ENCODE measurements at regions not wholly inside any gene's neighbourhood (a gene's known extent, or its start where the extent isn't known, plus 50 kb on each side); places are given as distances from the start of the nearest gene placed in this dataset.

DNA sequence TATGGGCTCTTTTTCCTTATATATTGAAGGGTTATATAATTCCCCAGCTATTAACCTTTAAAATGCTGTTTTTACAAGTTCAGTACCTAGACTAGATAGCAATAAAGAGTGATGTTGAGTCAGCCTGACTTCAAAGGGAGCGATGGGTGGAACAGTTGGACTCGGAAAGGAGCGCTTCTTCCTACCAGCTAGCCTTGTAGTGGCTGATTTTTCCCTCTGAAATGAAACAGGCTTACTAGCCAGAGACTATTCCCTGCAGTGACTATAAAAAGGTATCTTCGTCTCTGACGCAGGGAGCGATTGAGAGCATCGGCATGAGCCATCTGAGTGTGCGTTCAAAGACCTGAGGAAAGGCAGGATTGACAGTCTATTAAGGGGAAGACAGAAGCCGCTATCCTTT, 66.0 kb upstream of the GRAMD1B start:
- no peak overlapping the region for H2AK5ac ChIP-seq (ENCODE audit: low read length)
- no peak overlapping the region for H3K4ac ChIP-seq (ENCODE audit: low read depth, low read length)
- peak in 1 of 2 donors; percentile 9 for DNase-seq
- no peak overlapping the region for H4K8ac ChIP-seq (ENCODE audit: low read depth, low read length)
- H2BK12ac ChIP-seq (ENCODE audit: low read length), result no peak overlapping the region
- H3K79me1 ChIP-seq (ENCODE audit: low read length), result no peaks in the 10 kb centered on the region
- no peak overlapping the region for H3K4me2 ChIP-seq (ENCODE audit: low read length)
- H2BK120ac ChIP-seq (ENCODE audit: insufficient read depth, low read length, poor library complexity), result no peak overlapping the region
- no peaks in the 10 kb centered on the region for H3K9me3 ChIP-seq (ENCODE audit: insufficient read depth, low read depth, low read length)
- no peaks in the 10 kb centered on the region for H3K4me1 ChIP-seq (ENCODE audit: control insufficient read depth in 1 of 2, insufficient read depth in 2 of 2, low read length in 2 of 2)
- H3K36me3 ChIP-seq (ENCODE audit: control insufficient read depth in 1 of 2, insufficient read depth in 2 of 2, low read length in 2 of 2), result no peaks in the 10 kb centered on the region
- no peak overlapping the region for H3K9ac ChIP-seq (ENCODE audit: low read length)
- no peaks in the 10 kb centered on the region for H3K79me2 ChIP-seq (ENCODE audit: control insufficient read depth, insufficient read depth, low read length, poor library complexity)
- no peak overlapping the region for H3K23ac ChIP-seq (ENCODE audit: low read length)
- H3K14ac ChIP-seq (ENCODE audit: low read length), result no peak overlapping the region
- no peak overlapping the region for H2AFZ ChIP-seq (ENCODE audit: insufficient read depth, low read length, poor library complexity)
- no peaks in the 10 kb centered on the region for H3K27me3 ChIP-seq (ENCODE audit: insufficient read depth, low read length)
- no peak overlapping the region for H3K27ac ChIP-seq (ENCODE audit: low read depth, low read length)
- no peak overlapping the region for H3K4me3 ChIP-seq (ENCODE audit: low read depth, low read length)
- no peak overlapping the region for H3K18ac ChIP-seq (ENCODE audit: low read length)
- H4K91ac ChIP-seq (ENCODE audit: low read depth, low read length), result no peak overlapping the region
- no CpG with 5 or more reads among the region's 9 CpGs for WGBS (ENCODE audit: extremely low coverage, insufficient coverage, insufficient read length)
- no peak overlapping the region for H4K12ac ChIP-seq (ENCODE audit: low read depth, low read length)
- no peak overlapping the region for H2BK5ac ChIP-seq (ENCODE audit: low read depth, low read length, poor library complexity)

GRCh38 chr11:123363556-123363955, 66.5 kb upstream of the GRAMD1B start:
- no peak overlapping the region for H2AK5ac ChIP-seq (ENCODE audit: low read length)
- no CpG with 5 or more reads among the region's 4 CpGs for WGBS (ENCODE audit: extremely low coverage, insufficient coverage, insufficient read length)
- H3K23ac ChIP-seq (ENCODE audit: low read length), result no peak overlapping the region
- no peak for DNase-seq
- no peak overlapping the region for H3K4me2 ChIP-seq (ENCODE audit: low read length)
- no peak overlapping the region for H2BK120ac ChIP-seq (ENCODE audit: insufficient read depth, low read length, poor library complexity)
- H3K79me2 ChIP-seq (ENCODE audit: control insufficient read depth, insufficient read depth, low read length, poor library complexity), result no peaks in the 10 kb centered on the region
- H2AFZ ChIP-seq (ENCODE audit: insufficient read depth, low read length, poor library complexity), result no peak overlapping the region
- no peak overlapping the region for H3K27ac ChIP-seq (ENCODE audit: low read depth, low read length)
- no peak overlapping the region for H2BK5ac ChIP-seq (ENCODE audit: low read depth, low read length, poor library complexity)
- H4K91ac ChIP-seq (ENCODE audit: low read depth, low read length), result no peak overlapping the region
- no peak overlapping the region for H4K8ac ChIP-seq (ENCODE audit: low read depth, low read length)
- no peak overlapping the region for H3K9ac ChIP-seq (ENCODE audit: low read length)
- H3K14ac ChIP-seq (ENCODE audit: low read length), result no peak overlapping the region
- H3K18ac ChIP-seq (ENCODE audit: low read length), result no peak overlapping the region
- H2BK12ac ChIP-seq (ENCODE audit: low read length), result no peak overlapping the region
- no peak overlapping the region for H4K12ac ChIP-seq (ENCODE audit: low read depth, low read length)
- no peak overlapping the region for H3K4ac ChIP-seq (ENCODE audit: low read depth, low read length)
- peaks cover 1 to 2% of the 10 kb centered on the region in 2 experiments for H3K4me1 ChIP-seq (ENCODE audit: control insufficient read depth in 1 of 2, insufficient read depth in 2 of 2, low read length in 2 of 2)
- H3K79me1 ChIP-seq (ENCODE audit: low read length), result no peaks in the 10 kb centered on the region
- no peaks in the 10 kb centered on the region for H3K9me3 ChIP-seq (ENCODE audit: insufficient read depth, low read depth, low read length)
- H3K36me3 ChIP-seq (ENCODE audit: control insufficient read depth in 1 of 2, insufficient read depth in 2 of 2, low read length in 2 of 2), result no peaks in the 10 kb centered on the region
- no peak overlapping the region for H3K4me3 ChIP-seq (ENCODE audit: low read depth, low read length)
- H3K27me3 ChIP-seq (ENCODE audit: insufficient read depth, low read length), result no peaks in the 10 kb centered on the region

GRCh38 chr11:123362941-123363340, 67.1 kb upstream of the GRAMD1B start:
- Histone ChIP-seq H3K9ac (ENCODE audit: low read length) (no peak overlapping the region), H3K79me1 (ENCODE audit: low read length) (no peaks in the 10 kb centered on the region), H2BK120ac (ENCODE audit: insufficient read depth, low read length, poor library complexity) (no peak overlapping the region), H3K4me2 (ENCODE audit: low read length) (no peak overlapping the region), H3K4me1 (ENCODE audit: control insufficient read depth in 1 of 2, insufficient read depth in 2 of 2, low read length in 2 of 2) (peaks cover 5% of the 10 kb centered on the region in 2 experiments), H3K9me3 (ENCODE audit: insufficient read depth, low read depth, low read length) (no peaks in the 10 kb centered on the region), H2BK12ac (ENCODE audit: low read length) (no peak overlapping the region), H3K4me3 (ENCODE audit: low read depth, low read length) (no peak overlapping the region), H3K4ac (ENCODE audit: low read depth, low read length) (no peak overlapping the region), H3K27ac (ENCODE audit: low read depth, low read length) (no peak overlapping the region), H4K12ac (ENCODE audit: low read depth, low read length) (no peak overlapping the region), H4K8ac (ENCODE audit: low read depth, low read length) (no peak overlapping the region), H3K27me3 (ENCODE audit: insufficient read depth, low read length) (no peaks in the 10 kb centered on the region), H2AFZ (ENCODE audit: insufficient read depth, low read length, poor library complexity) (no peak overlapping the region), H3K36me3 (ENCODE audit: control insufficient read depth in 1 of 2, insufficient read depth in 2 of 2, low read length in 2 of 2) (no peaks in the 10 kb centered on the region), H3K23ac (ENCODE audit: low read length) (no peak overlapping the region), H4K91ac (ENCODE audit: low read depth, low read length) (no peak overlapping the region), H2BK5ac (ENCODE audit: low read depth, low read length, poor library complexity) (no peak overlapping the region), H3K79me2 (ENCODE audit: control insufficient read depth, insufficient read depth, low read length, poor library complexity) (peaks cover 1% of the 10 kb centered on the region), H2AK5ac (ENCODE audit: low read length) (no peak overlapping the region), H3K14ac (ENCODE audit: low read length) (no peak overlapping the region), H3K18ac (ENCODE audit: low read length) (no peak overlapping the region)
- WGBS (ENCODE audit: extremely low coverage, insufficient coverage, insufficient read length), result no CpG with 5 or more reads among the region's 9 CpGs
- peak in 1 of 2 donors; percentile 50 for DNase-seq

- H3K36me3 ChIP-seq (ENCODE audit: control insufficient read depth in 1 of 2, insufficient read depth in 2 of 2, low read length in 2 of 2), result no peaks in the 10 kb centered on the region
- peaks cover 1% of the 10 kb centered on the region for H3K79me2 ChIP-seq (ENCODE audit: control insufficient read depth, insufficient read depth, low read length, poor library complexity)
- no peak overlapping the region for H3K23ac ChIP-seq (ENCODE audit: low read length)
- H3K27ac ChIP-seq (ENCODE audit: low read depth, low read length), result no peak overlapping the region
- no peak overlapping the region for H4K8ac ChIP-seq (ENCODE audit: low read depth, low read length)
- no peak overlapping the region for H2BK12ac ChIP-seq (ENCODE audit: low read length)
- no peaks in the 10 kb centered on the region for H3K9me3 ChIP-seq (ENCODE audit: insufficient read depth, low read depth, low read length)
- H3K9ac ChIP-seq (ENCODE audit: low read length), result no peak overlapping the region
- no peak overlapping the region for H4K91ac ChIP-seq (ENCODE audit: low read depth, low read length)
- H2AK5ac ChIP-seq (ENCODE audit: low read length), result no peak overlapping the region
- H2BK5ac ChIP-seq (ENCODE audit: low read depth, low read length, poor library complexity), result no peak overlapping the region
- H3K4me3 ChIP-seq (ENCODE audit: low read depth, low read length), result no peak overlapping the region
- no peak overlapping the region for H3K4ac ChIP-seq (ENCODE audit: low read depth, low read length)
- H3K14ac ChIP-seq (ENCODE audit: low read length), result no peak overlapping the region
- H3K4me2 ChIP-seq (ENCODE audit: low read length), result no peak overlapping the region
- no peak overlapping the region for H2BK120ac ChIP-seq (ENCODE audit: insufficient read depth, low read length, poor library complexity)
- no peak overlapping the region for H2AFZ ChIP-seq (ENCODE audit: insufficient read depth, low read length, poor library complexity)
- peaks cover 10% of the 10 kb centered on the region in 2 experiments for H3K4me1 ChIP-seq (ENCODE audit: control insufficient read depth in 1 of 2, insufficient read depth in 2 of 2, low read length in 2 of 2)
- H3K18ac ChIP-seq (ENCODE audit: low read length), result no peak overlapping the region
- no peaks in the 10 kb centered on the region for H3K27me3 ChIP-seq (ENCODE audit: insufficient read depth, low read length)
- H4K12ac ChIP-seq (ENCODE audit: low read depth, low read length), result no peak overlapping the region
- no peak for DNase-seq
- no peaks in the 10 kb centered on the region for H3K79me1 ChIP-seq (ENCODE audit: low read length)
These were observed 67.9 kb upstream of the GRAMD1B start for GRCh38 chr11:123362186-123362585.
